Hepatic stellate cell (primary cell): ENCODE measurements at regions not wholly inside any gene's neighbourhood (a gene's known extent, or its start where the extent isn't known, plus 50 kb on each side); places are given as distances from the start of the nearest gene placed in this dataset.

Experiments used
- DNase-seq: peaks from one replicate; pipeline ENCODE4 v3.0.0; 2011; ENCODE audit warnings: low spot score

DNA sequence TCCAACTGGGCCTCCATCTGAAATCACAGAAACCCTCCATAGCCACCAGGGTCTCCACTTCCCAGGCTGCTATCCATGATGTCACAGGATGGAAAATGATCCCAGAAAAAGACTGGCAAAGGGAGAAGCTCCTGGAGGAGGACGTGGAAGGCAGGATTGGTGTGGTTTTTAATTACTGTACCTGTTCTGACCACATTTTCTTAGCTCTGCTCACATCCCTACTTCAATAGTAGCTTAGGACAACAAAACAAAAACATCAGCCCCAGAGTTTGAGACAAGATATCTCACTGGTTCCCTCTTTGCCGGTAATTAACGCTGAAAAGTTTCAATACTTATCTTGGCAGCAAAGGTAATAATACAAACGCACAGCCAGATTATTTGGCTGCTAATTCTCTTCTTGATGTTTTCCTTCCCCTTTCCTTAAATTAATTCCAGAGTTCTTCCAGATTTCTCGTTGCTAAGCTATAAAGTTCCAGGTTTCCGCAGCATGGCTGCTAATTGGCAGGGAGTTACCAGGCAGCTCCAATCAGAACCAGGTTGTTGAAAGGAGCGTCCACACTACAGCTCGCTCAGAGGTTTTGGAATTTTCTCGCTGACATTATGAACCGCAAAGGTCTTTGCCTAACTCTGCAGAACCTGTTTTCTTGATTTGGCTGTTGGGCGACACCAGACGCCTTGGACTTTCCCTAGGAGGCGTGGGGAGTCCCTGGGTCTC lies 263.4 kb downstream of the MRTFB start:
- no peak for DNase-seq

DNA sequence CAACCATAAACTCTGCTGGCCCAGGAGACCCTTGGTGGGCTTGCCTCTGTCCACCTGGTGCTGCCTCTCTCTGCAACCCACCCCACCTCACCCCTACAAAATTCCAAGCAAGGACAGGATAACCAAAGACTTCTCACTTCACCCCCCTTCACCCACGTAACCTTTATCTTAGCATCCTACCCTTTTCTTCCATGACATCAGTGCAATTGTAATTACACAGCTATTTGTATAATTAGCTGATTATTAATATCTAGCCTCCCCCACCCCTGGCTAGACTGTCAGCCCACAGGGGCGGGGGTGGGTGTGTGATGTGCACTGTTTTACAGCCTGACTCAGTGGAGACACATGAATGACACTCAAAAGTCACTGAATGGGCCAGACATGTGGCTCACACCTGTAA lies 262.2 kb downstream of the MRTFB start:
- DNase-seq, result no peak

DNA sequence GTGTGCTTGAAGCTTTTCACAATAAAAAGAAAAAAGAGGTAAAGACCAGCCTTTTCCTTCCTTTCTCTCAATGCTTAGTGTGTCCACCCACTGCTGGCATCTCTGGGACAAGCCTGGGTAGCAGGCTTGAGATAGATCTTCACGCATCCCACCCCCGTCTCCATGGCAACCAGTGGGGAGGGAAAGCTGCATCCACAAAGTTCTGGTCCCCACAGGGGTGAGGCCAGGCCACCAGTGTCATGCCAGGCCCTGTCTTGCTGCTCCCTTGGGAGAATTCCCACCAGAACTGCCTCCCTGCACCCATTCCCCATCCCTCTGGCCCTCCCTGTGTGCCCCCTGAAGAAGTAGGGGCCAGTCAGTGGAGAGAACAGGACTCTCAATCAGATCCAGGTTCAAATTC lies 259.9 kb downstream of the MRTFB start:
- DNase-seq, result no peak

DNA sequence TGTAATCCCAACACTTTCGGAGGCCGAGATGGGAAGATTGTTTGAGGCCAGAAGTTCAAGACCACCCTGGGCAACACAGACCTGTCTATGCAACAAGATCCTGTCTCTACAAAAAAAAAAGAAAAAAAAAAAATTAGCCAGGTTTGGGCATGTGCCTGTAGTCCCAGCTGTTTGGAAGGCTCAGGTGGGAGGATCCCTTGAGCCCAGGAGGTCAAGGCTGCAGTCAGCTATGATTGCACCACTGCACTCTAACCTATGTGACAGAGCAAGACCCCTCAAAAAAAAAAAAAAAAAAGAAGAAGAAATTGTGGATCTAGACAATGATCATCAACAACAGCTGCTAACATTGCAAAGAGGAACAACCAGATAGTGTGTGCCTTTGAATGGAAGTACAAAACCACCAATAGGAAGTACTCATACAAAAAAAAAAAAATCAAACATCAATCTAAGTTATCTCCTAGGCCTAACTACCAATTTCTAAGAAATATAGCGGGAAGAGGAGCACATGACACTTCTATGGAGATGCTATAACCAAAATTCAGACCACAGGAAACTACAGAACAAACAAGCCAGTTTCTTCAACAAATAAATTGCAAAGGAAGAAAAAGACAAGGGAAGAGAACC lies 258.7 kb downstream of the MRTFB start:
- no peak for DNase-seq

DNA sequence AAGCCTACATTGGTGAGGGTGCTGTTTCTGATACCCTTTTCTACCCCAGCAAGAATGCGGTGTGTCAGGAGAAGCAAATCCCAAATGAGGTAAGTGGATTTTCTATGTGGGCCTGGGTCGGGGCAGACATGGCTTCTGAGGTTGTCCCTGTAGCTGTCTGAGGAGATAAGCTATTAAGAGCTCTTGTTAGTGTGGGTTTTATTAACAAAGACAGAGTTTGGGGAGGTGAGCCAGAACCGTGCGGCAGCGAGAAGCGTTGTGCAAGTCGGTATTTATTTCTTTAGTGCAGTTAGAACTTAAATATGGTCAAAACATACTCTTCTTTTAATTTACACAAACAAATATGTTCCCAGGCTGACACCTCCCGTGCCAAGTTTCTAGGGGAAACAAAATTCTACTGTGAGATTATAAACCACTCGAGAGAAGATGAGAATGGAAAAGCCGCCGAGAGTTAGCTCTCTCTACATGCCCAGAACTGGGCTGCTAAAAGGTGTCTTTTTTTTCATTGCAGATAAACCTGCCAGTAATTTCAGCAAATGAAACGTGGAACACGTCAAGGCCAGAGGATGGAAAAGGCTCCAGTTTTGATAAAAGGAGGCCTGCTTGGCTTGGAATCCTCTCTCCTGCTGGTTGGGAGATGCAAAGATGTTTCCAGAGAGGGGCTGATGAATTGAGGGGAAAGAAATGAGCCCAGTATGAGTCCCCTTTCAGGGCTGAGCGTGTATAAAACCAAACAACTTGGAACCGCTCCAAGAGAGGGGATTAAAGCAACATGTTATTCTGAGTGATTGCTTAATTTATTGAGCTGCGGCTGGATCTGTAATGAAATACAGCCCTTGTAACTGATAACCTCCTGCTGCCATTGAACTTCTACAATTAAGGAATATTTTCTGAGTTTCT lies 254.6 kb downstream of the MRTFB start:
- no peak for DNase-seq

DNA sequence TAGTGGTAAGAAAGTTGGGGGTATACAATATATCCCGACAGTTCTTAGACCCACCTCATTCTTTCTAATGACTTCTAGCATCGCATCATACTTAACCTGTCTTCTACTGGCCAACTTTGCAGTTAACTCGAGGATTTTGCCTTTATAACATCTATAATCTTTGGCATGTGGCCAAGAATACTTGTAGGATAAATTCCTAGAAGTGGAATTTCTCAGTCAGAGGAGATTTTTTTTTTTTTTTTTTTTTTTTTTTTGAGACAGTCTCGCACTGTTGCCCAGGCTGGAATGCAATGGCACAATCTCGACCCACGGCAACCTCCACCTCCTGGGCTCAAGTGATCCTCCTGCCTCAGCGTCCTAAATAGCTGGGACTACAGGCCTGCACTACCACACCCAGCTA lies 253.5 kb downstream of the MRTFB start:
- DNase-seq, result no peak

DNA sequence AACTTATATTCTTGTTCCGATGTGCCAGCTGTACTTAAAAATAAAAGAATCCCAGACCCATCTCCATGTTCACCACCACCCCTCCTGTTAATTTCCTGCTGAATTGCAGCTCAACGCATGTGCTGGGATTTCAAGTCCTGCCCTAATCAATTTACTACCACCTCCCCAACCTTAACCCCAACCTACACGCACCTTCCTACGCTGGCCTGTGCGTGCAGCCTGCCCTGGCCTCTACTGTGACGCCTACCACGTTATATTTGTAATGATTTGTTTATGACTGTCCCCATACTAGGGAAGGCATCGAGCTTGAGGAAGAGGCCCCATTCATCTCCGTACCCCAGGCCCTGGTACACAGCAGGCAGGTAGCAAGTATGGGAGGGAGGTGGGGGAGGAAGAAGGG lies 251.1 kb downstream of the MRTFB start:
- no peak for DNase-seq

DNA sequence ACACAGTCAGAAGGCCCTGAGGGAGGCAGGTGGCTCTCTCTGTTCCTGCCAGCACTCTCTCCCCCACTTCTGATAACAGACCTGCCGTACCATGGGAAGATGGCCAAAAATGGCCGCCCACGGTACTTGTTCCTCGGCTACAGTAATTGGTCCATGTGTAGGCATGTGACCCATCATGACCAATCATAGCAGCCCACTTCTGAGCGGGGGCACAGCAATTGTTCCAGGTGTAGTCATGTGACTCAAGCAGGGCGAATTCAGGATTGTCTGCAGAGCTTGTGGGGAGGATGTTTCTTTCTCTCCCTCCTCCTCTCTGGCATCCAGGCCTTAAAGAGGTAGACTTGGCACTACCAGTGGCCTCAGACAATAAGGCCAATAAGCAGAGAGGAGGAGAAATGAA lies 250.4 kb downstream of the MRTFB start:
- DNase-seq, result no peak

DNA sequence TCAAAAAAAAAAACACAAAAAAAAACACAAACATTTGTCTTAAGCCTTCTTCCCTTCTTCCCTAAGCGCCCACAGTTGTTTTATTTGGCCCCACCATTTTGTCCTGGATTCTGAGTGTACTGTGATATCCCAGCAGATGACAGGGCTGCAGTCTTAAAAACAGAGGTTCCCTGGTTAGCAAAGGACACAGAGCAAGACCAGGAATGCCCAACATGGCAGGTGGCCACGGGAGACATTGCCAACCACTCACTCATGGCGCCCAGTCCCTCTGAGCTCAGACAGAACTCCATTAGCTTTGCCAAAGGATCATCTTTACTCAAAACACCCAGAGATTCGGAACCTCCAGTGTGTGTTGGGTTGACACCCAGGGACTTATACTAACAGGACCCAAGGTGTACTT lies 249.3 kb downstream of the MRTFB start:
- DNase-seq, result no peak
